Cardiac muscle cell (in vitro differentiated cells and primary cell): ENCODE measurements at regions not wholly inside any gene's neighbourhood (a gene's known extent, or its start where the extent isn't known, plus 50 kb on each side); places are given as distances from the start of the nearest gene placed in this dataset.

ENCODE experiments used
- DNase-seq, 2 donors: peaks; one replicate each; pipeline versions ENCODE4 v3.0.0 to v3.0.0-alpha.2; 2010 to 2017; ENCODE audit warnings: low read depth in 1 of 2, low spot score in 1 of 2
- H3K27ac ChIP-seq: fragments of 200-600 bp; sonication (generic); 2 replicates; pipeline ENCODE4 v1.5.1; 2016
- H3K27me3 ChIP-seq: fragments of 200-600 bp; sonication (generic); 2 replicates; pipeline ENCODE4 v1.6.0; 2016; ENCODE audit warnings: control low read depth
- H3K36me3 ChIP-seq: fragments of 200-600 bp; sonication (generic); 2 replicates; pipeline ENCODE4 v1.5.1; 2016; ENCODE audit warnings: control low read depth
- H3K4me1 ChIP-seq: fragments of 200-600 bp; sonication (generic); 2 replicates; pipeline ENCODE4 v1.8.1; 2017; ENCODE audit warnings: low read depth, mild to moderate bottlenecking, mixed run types
- H3K4me3 ChIP-seq: fragments of 200-600 bp; sonication (generic); 2 replicates; pipeline ENCODE4 v1.5.1; 2016; ENCODE audit warnings: mild to moderate bottlenecking
- H3K9me3 ChIP-seq: fragments of 200-600 bp; sonication (generic); 2 replicates; pipeline ENCODE4 v1.5.1; 2017; ENCODE audit warnings: low read depth, mild to moderate bottlenecking, control low read depth
- TF ChIP-seq, protein P1 (sequence below): IDR thresholded peaks from 2 replicates; pipeline ENCODE4 v1.5.1; 2012; ENCODE audit warnings: low read depth, mild to moderate bottlenecking, low read length

DNA sequence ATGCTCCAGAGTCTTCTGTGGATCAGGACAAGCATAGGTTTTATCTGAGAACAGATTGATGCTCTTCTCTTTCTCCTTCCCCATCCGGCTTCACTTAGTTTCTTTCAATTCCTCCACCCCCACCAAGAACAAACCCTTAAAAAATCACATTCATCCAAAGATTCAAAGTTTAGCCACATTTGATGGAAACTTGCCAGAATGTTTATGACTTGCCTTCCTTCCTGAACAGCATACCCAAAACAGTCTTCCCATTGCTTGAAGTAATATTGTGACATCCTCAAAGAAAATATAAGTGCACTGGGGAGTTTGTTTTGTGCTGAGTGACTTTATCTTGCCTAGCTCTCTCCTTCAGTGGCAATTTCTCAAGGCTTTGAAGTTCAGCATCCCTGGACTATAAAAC lies 83.0 kb downstream of the MAGEB17 start:
- H3K4me1 ChIP-seq: no peaks in the 10 kb centered on the region
- H3K27me3 ChIP-seq: no peaks in the 10 kb centered on the region
- H3K4me3 ChIP-seq: no peak overlapping the region
- H3K27ac ChIP-seq: no peak overlapping the region
- H3K9me3 ChIP-seq: no peaks in the 10 kb centered on the region
- H3K36me3 ChIP-seq: no peaks in the 10 kb centered on the region
- no peak for DNase-seq
- TF ChIP-seq, protein P1, sequence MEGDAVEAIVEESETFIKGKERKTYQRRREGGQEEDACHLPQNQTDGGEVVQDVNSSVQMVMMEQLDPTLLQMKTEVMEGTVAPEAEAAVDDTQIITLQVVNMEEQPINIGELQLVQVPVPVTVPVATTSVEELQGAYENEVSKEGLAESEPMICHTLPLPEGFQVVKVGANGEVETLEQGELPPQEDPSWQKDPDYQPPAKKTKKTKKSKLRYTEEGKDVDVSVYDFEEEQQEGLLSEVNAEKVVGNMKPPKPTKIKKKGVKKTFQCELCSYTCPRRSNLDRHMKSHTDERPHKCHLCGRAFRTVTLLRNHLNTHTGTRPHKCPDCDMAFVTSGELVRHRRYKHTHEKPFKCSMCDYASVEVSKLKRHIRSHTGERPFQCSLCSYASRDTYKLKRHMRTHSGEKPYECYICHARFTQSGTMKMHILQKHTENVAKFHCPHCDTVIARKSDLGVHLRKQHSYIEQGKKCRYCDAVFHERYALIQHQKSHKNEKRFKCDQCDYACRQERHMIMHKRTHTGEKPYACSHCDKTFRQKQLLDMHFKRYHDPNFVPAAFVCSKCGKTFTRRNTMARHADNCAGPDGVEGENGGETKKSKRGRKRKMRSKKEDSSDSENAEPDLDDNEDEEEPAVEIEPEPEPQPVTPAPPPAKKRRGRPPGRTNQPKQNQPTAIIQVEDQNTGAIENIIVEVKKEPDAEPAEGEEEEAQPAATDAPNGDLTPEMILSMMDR: no peak

DNA sequence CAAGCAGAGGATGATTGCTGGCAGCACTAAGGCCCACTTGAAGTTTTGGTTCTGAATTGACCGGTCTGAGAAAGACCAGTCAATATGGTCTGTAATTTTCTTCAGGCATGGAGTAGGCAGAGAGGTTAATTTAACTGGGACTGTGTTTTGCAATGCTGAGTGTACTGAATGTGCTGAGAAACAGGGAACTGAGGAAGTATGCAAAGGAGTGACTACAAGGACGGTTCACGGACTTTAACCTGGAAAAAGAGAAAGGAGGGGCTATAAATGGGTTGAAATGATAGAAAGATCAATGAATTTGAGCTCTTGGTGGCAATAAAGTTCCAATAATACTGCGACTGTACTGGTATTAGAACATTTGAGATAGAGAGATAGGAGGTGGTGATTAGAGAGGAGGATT lies 84.5 kb downstream of the MAGEB17 start:
- Histone ChIP-seq H3K27ac (no peak overlapping the region), H3K36me3 (no peaks in the 10 kb centered on the region), H3K4me3 (no peak overlapping the region), H3K4me1 (no peaks in the 10 kb centered on the region), H3K27me3 (no peaks in the 10 kb centered on the region), H3K9me3 (no peaks in the 10 kb centered on the region)
- TF ChIP-seq, protein P1: no peak
- no peak for DNase-seq

DNA sequence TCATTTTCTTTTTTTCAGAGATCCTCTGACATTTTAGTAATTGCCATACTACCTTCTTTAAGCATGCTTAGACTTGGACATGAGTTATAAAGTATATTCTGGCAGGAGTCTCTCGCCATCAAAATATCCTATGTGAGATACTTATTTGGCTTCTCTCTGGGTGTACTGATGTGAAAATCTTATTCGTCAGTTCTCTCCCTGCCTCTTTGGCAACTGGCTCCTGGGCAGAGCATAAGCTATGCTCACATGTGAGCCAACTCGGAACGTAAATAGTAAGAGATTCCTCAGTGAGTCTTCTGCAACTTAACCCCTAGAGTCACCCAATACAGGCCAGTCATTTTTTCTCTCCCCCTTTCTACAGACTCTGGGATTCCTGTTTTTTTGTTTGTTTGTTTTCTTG lies 91.6 kb downstream of the MAGEB17 start:
- TF ChIP-seq, protein P1: no peak
- Histone ChIP-seq H3K9me3 (no peaks in the 10 kb centered on the region), H3K4me1 (no peaks in the 10 kb centered on the region), H3K4me3 (no peak overlapping the region), H3K27ac (no peak overlapping the region), H3K27me3 (no peaks in the 10 kb centered on the region), H3K36me3 (no peaks in the 10 kb centered on the region)
- DNase-seq: no peak

DNA sequence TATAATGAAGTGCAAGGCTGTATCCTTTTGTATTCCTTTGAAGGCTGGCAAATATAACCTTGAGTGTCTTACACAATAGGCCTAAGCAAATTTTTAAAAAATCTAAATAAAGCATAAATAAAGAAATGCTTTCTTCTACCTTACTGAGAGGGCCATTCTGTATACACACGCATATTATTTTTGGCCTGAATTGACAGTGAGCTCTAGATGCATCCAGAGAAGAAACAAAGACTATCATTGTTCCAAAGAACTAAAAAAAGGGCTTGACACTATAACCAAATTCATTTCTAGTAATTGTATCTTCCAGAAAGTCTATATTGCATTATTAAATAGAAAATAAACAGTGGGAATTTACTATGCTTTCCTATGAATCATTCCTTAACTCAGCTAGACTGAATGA lies 100.2 kb downstream of the MAGEB17 start:
- H3K27me3 ChIP-seq: no peaks in the 10 kb centered on the region
- no peaks in the 10 kb centered on the region for H3K9me3 ChIP-seq
- no peak overlapping the region for H3K4me3 ChIP-seq
- no peaks in the 10 kb centered on the region for H3K36me3 ChIP-seq
- H3K4me1 ChIP-seq: no peaks in the 10 kb centered on the region
- no peak overlapping the region for H3K27ac ChIP-seq
- TF ChIP-seq, protein P1: no peak
- no peak for DNase-seq

DNA sequence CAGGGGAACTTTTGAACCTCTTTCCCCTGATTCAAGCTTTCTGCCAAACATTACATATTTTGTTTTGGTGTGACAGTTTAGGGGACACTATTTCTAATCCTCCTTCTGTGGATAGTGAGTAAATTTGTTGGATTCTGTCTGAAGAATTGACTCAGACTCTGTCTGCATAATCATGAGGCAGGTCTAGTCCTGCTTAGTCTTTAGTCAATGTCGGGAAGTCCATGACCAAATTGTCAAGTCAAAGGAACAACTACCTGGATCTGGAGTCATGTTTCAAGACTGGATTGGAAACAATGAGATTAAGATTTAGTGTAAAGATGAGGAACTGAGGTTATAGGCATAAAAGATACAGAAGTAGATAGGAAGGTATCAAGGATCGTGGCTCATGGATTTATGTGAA lies 100.9 kb downstream of the MAGEB17 start:
- Histone ChIP-seq H3K27me3 (no peaks in the 10 kb centered on the region), H3K27ac (no peak overlapping the region), H3K36me3 (no peaks in the 10 kb centered on the region), H3K4me1 (no peaks in the 10 kb centered on the region), H3K4me3 (no peak overlapping the region), H3K9me3 (no peaks in the 10 kb centered on the region)
- DNase-seq: no peak
- TF ChIP-seq, protein P1: no peak

DNA sequence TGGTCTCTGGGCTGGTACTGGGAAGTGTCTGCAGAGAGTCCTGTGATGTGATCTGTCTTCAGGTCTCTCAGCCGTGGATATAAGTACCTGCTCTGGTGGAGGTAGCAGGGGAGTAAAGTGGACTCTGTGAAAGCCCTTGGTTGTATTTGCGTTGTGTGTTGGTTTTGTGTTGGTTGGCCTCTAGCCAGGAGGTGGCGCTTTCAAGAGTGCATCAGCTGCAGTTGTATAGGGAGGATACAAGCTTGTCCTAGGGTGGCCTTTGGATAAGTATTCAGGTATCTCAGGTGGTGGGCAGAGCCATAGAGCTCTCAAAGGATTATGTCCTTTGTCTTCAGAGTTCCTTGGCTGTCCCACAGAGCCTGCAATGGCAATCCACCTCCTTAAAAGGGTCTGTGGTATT lies 111.6 kb downstream of the MAGEB17 start:
- H3K27me3 ChIP-seq: no peaks in the 10 kb centered on the region
- H3K9me3 ChIP-seq: no peaks in the 10 kb centered on the region
- TF ChIP-seq, protein P1: no peak
- DNase-seq: no peak
- no peaks in the 10 kb centered on the region for H3K36me3 ChIP-seq
- no peaks in the 10 kb centered on the region for H3K4me1 ChIP-seq
- no peak overlapping the region for H3K27ac ChIP-seq
- no peak overlapping the region for H3K4me3 ChIP-seq
